ENCODE measurements at regions not wholly inside any gene's neighbourhood (a gene's known extent, or its start where the extent isn't known, plus 50 kb on each side); places are given as distances from the start of the nearest gene placed in this dataset.

DNA sequence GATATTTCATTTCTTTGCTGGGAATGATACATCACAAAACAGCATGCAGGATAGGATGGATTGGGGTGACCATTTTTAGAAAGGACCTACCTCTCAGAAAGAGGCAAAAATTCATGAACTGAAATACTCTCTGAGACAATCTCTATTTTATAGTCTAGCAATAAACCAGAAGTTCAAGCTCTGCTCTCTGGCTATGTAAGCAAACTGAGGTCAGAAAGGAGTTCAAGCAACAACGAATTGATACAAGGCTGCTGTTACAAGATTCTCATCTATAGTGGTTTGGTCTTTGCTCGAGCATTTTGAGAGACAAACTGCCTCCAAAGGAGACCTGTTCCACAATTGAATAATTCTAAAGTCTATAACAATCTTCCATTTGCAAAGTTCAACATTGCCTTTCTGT, 84.7 kb upstream of the GOLGA8J start:
- no peak overlapping the region for H3K4me3 Mint-ChIP-seq (ENCODE audit: unreplicated experiment)
- no peak overlapping the region for H3K27ac Mint-ChIP-seq (ENCODE audit: unreplicated experiment)
- H3K27me3 Mint-ChIP-seq (ENCODE audit: low read depth): peaks cover 3% of the 10 kb centered on the region
- no peak for DNase-seq (ENCODE audit: low spot score)
- TF ChIP-seq CTCF (IDR thresholded peaks at IDR 0.05): no peak
- H3K4me1 Mint-ChIP-seq (ENCODE audit: low read depth): no peaks in the 10 kb centered on the region
- H3K36me3 Mint-ChIP-seq (ENCODE audit: low read depth): no peaks in the 10 kb centered on the region
- H3K9me3 Mint-ChIP-seq (ENCODE audit: low read depth): no peaks in the 10 kb centered on the region

GRCh38 chr15:29997499-29997898, 85.3 kb upstream of the GOLGA8J start:
- no peaks in the 10 kb centered on the region for H3K4me1 Mint-ChIP-seq (ENCODE audit: low read depth)
- H3K4me3 Mint-ChIP-seq (ENCODE audit: unreplicated experiment): no peak overlapping the region
- H3K36me3 Mint-ChIP-seq (ENCODE audit: low read depth): no peaks in the 10 kb centered on the region
- H3K27ac Mint-ChIP-seq (ENCODE audit: unreplicated experiment): no peak overlapping the region
- TF ChIP-seq CTCF (IDR thresholded peaks at IDR 0.05): no peak
- peaks cover 3% of the 10 kb centered on the region for H3K27me3 Mint-ChIP-seq (ENCODE audit: low read depth)
- no peaks in the 10 kb centered on the region for H3K9me3 Mint-ChIP-seq (ENCODE audit: low read depth)
- DNase-seq (ENCODE audit: low spot score): no peak

DNA sequence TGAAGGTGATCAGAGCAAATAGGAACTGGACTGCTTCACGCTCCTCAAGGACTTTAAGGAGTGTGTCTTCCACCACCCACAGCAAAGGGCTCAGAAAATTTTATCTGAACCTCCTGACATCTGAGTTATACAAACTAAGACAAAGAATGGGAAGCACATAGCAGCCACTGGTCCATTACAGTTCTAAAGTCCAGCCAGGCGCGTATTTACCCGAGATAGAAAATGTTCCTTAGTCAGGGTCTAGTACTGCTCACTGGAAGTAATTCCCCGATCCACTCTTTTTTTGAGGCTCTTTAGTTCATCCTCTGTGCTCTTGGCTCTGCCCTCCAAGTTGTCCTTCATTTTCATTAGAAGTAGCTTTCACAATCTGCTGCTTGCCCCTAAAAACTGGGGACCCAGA, 88.5 kb upstream of the GOLGA8J start:
- no peaks in the 10 kb centered on the region for H3K9me3 Mint-ChIP-seq (ENCODE audit: low read depth)
- H3K27ac Mint-ChIP-seq (ENCODE audit: unreplicated experiment): no peak overlapping the region
- no peaks in the 10 kb centered on the region for H3K4me1 Mint-ChIP-seq (ENCODE audit: low read depth)
- no peak overlapping the region for H3K4me3 Mint-ChIP-seq (ENCODE audit: unreplicated experiment)
- peaks cover 5% of the 10 kb centered on the region for H3K27me3 Mint-ChIP-seq (ENCODE audit: low read depth)
- no peak for DNase-seq (ENCODE audit: low spot score)
- no peak for TF ChIP-seq CTCF (IDR thresholded peaks at IDR 0.05)
- no peaks in the 10 kb centered on the region for H3K36me3 Mint-ChIP-seq (ENCODE audit: low read depth)

DNA sequence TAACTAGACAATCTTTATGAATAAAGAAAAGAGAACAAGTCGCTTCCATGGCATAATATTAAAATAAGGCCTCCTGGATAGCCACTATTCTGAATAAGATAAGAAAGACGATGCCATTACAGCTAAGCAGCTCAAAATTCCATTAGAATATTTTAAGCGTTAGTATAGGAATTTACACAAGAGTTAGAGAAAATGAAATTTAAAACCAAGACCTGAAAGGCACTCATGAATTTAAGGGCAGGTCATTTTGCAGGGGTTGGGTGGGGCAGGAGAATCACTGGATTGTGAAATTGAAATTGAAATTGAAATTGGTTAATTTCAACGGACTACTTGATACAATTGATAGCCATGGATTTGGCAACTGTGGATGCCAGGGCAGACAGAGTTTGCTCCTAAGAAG, 91.8 kb upstream of the GOLGA8J start:
- TF ChIP-seq CTCF (IDR thresholded peaks at IDR 0.05): no peak
- no peak for DNase-seq (ENCODE audit: low spot score)
- peaks cover 5% of the 10 kb centered on the region for H3K27me3 Mint-ChIP-seq (ENCODE audit: low read depth)
- no peak overlapping the region for H3K4me3 Mint-ChIP-seq (ENCODE audit: unreplicated experiment)
- H3K9me3 Mint-ChIP-seq (ENCODE audit: low read depth): no peaks in the 10 kb centered on the region
- H3K27ac Mint-ChIP-seq (ENCODE audit: unreplicated experiment): no peak overlapping the region
- peaks cover 1% of the 10 kb centered on the region for H3K36me3 Mint-ChIP-seq (ENCODE audit: low read depth)
- H3K4me1 Mint-ChIP-seq (ENCODE audit: low read depth): peaks cover 12% of the 10 kb centered on the region

- no peaks in the 10 kb centered on the region for H3K9me3 Mint-ChIP-seq (ENCODE audit: low read depth)
- H3K27me3 Mint-ChIP-seq (ENCODE audit: low read depth): peaks cover 5% of the 10 kb centered on the region
- H3K4me1 Mint-ChIP-seq (ENCODE audit: low read depth): peaks cover 12% of the 10 kb centered on the region
- no peak for DNase-seq (ENCODE audit: low spot score)
- H3K4me3 Mint-ChIP-seq (ENCODE audit: unreplicated experiment): no peak overlapping the region
- no peak overlapping the region for H3K27ac Mint-ChIP-seq (ENCODE audit: unreplicated experiment)
- H3K36me3 Mint-ChIP-seq (ENCODE audit: low read depth): peaks cover 1% of the 10 kb centered on the region
- no peak for TF ChIP-seq CTCF (IDR thresholded peaks at IDR 0.05)
Measured at GRCh38 chr15:29990035-29990434, 92.7 kb upstream of the GOLGA8J start.

Measured in chondrocyte (in vitro differentiated cells).